Epithelial cell of esophagus (primary cell): ENCODE measurements at regions not wholly inside any gene's neighbourhood (a gene's known extent, or its start where the extent isn't known, plus 50 kb on each side); places are given as distances from the start of the nearest gene placed in this dataset.
A peak's percentile ranks its signal among the peaks of the same experiment; 100 is the strongest.

Experiments
- DNase-seq: peaks from one replicate; pipeline ENCODE4 v3.0.0; 2010; ENCODE audit warnings: low read depth
- H3K4me3 ChIP-seq: 2 replicates; pipeline ENCODE4 v1.5.1; 2011; ENCODE audit warnings: mild to moderate bottlenecking, low read length, control low read depth
- CTCF ChIP-seq: IDR thresholded peaks from 2 replicates; pipeline ENCODE4 v1.5.1; 2011; ENCODE audit warnings: low read depth, mild to moderate bottlenecking, low read length, control low read depth, inconsistent platforms; ENCODE audit not compliant: insufficient read depth; ENCODE audit errors: missing control alignments

- DNase-seq: no peak
- no peak for TF ChIP-seq CTCF
- no peak overlapping the region for H3K4me3 ChIP-seq
These were observed 616.4 kb upstream of the NDST4 start for GRCh38 chr4:115729739-115730266.

- no peak for DNase-seq
These were observed 610.2 kb upstream of the NDST4 start for GRCh38 chr4:115723621-115724020.

GRCh38 chr4:115720611-115721010, 607.2 kb upstream of the NDST4 start:
- TF ChIP-seq CTCF: no peak
- DNase-seq: peak; percentile 76
- no peak overlapping the region for H3K4me3 ChIP-seq

More at GRCh38 chr4:115723621-115724020, 610.2 kb upstream of the NDST4 start:
- TF ChIP-seq CTCF: no peak
- no peak overlapping the region for H3K4me3 ChIP-seq

GRCh38 chr4:115711575-115711974, 598.2 kb upstream of the NDST4 start:
- no peak for TF ChIP-seq CTCF
- H3K4me3 ChIP-seq: no peak overlapping the region
- DNase-seq: peak; percentile 30

GRCh38 chr4:115688961-115689360, 575.5 kb upstream of the NDST4 start:
- TF ChIP-seq CTCF: no peak
- H3K4me3 ChIP-seq: no peak overlapping the region
- no peak for DNase-seq

GRCh38 chr4:115687052-115687755, 573.8 kb upstream of the NDST4 start:
- H3K4me3 ChIP-seq: no peak overlapping the region
- TF ChIP-seq CTCF: no peak
- peak; percentile 7 for DNase-seq

GRCh38 chr4:115678425-115678941, 565.1 kb upstream of the NDST4 start:
- no peak for TF ChIP-seq CTCF
- no peak for DNase-seq
- H3K4me3 ChIP-seq: no peak overlapping the region
